Neural cell (in vitro differentiated cells): ENCODE measurements at regions not wholly inside any gene's neighbourhood (a gene's known extent, or its start where the extent isn't known, plus 50 kb on each side); places are given as distances from the start of the nearest gene placed in this dataset.

Experiments
- H2AFZ ChIP-seq: fragments of 200-600, 300-800 bp; sonication (generic), shearing (Covaris generic); 2 replicates; pipeline ENCODE4 v1.6.0; 2014; ENCODE audit warnings: low read depth, mild to moderate bottlenecking, antibody characterized with exemption, low read length, moderate library complexity
- H3F3A ChIP-seq: fragments of 200-600 bp; shearing (Covaris generic); 2 replicates; pipeline ENCODE4 v1.6.1; 2016; ENCODE audit warnings: mild to moderate bottlenecking, moderate library complexity, mixed read lengths, antibody characterized with exemption, low read length; ENCODE audit not compliant: insufficient read depth, poor library complexity, severe bottlenecking
- H3K27ac ChIP-seq: fragments of 200-600, 300-800 bp; sonication (generic), shearing (Covaris generic); 2 replicates; pipeline ENCODE4 v1.5.1; 2014; ENCODE audit warnings: mild to moderate bottlenecking, low read length, moderate library complexity
- H3K27me3 ChIP-seq: fragments of 300-800, 200-600 bp; sonication (generic), shearing (Covaris generic); 2 replicates; pipeline ENCODE4 v1.6.0; 2014; ENCODE audit warnings: mild to moderate bottlenecking, low read depth, low read length, moderate library complexity; ENCODE audit not compliant: insufficient read depth
- H3K36me3 ChIP-seq: fragments of 300-800, 200-600 bp; sonication (generic), shearing (Covaris generic); 2 replicates; pipeline ENCODE4 v1.5.1; 2014; ENCODE audit warnings: mild to moderate bottlenecking, antibody characterized with exemption, low read length, moderate library complexity; ENCODE audit not compliant: insufficient read depth
- H3K4me2 ChIP-seq: fragments of 300-800, 200-600 bp; sonication (generic), shearing (Covaris generic); 2 replicates; pipeline ENCODE4 v1.6.0; 2014; ENCODE audit warnings: mild to moderate bottlenecking, low read length
- H3K4me3 ChIP-seq: fragments of 300-800, 200-600 bp; sonication (generic), shearing (Covaris generic); 2 replicates; pipeline ENCODE4 v1.5.1; 2014; ENCODE audit warnings: mild to moderate bottlenecking, low read length, moderate library complexity
- H3K79me2 ChIP-seq: fragments of 200-600 bp; shearing (Covaris generic); replicated peaks from 2 replicates; pipeline ENCODE4 v1.6.0; 2014; ENCODE audit warnings: mild to moderate bottlenecking, low read length, moderate library complexity; ENCODE audit not compliant: insufficient read depth
- H3K9ac ChIP-seq: fragments of 300-800, 200-600 bp; sonication (generic), shearing (Covaris generic); 2 replicates; pipeline ENCODE4 v1.6.1; 2016; ENCODE audit warnings: mild to moderate bottlenecking, low read length, mixed read lengths
- H3K9me2 ChIP-seq: fragments of 200-600 bp; shearing (Covaris generic); 2 replicates; pipeline ENCODE4 v1.6.1; 2016; ENCODE audit warnings: mild to moderate bottlenecking, low read length, mixed read lengths; ENCODE audit not compliant: insufficient read depth
- H3K9me3 ChIP-seq: fragments of 200-600, 300-800 bp; sonication (generic), shearing (Covaris generic); 2 replicates; pipeline ENCODE4 v1.6.1; 2016; ENCODE audit warnings: mild to moderate bottlenecking, mixed run types, low read length, moderate library complexity, mixed read lengths
- H4K20me1 ChIP-seq: fragments of 200-600 bp; shearing (Covaris generic); 2 replicates; pipeline ENCODE4 v1.6.1; 2016; ENCODE audit warnings: mild to moderate bottlenecking, mixed run types; ENCODE audit not compliant: insufficient read depth
- CTCF ChIP-seq: fragments of 450-650 bp; IDR thresholded peaks from 2 replicates; pipeline ENCODE4 v1.5.1; 2014; ENCODE audit warnings: antibody characterized with exemption, mild to moderate bottlenecking, moderate library complexity; ENCODE audit not compliant: poor library complexity, severe bottlenecking
- EP300 ChIP-seq: fragments of 450-650 bp; conservative IDR thresholded peaks from 2 replicates; pipeline ENCODE4 v1.6.1; 2014; ENCODE audit warnings: antibody characterized with exemption, mild to moderate bottlenecking, moderate library complexity; ENCODE audit not compliant: poor library complexity, severe bottlenecking
- EZH2 ChIP-seq: fragments of 200-600, 300-800 bp; shearing (Covaris generic), sonication (generic); IDR thresholded peaks from 2 replicates; pipeline ENCODE4 v1.6.1; 2014; ENCODE audit warnings: antibody characterized with exemption, low read length, borderline replicate concordance, mild to moderate bottlenecking; ENCODE audit not compliant: insufficient read depth, poor library complexity, severe bottlenecking
- MXI1 ChIP-seq: fragments of 450-650 bp; conservative IDR thresholded peaks from 2 replicates; pipeline ENCODE4 v1.6.1; 2014; ENCODE audit warnings: antibody characterized with exemption, mild to moderate bottlenecking; ENCODE audit not compliant: poor library complexity, severe bottlenecking
- POLR2AphosphoS5 ChIP-seq: IDR thresholded peaks from 2 replicates; pipeline ENCODE4 v1.6.1; 2012
- RAD21 ChIP-seq: fragments of 450-650 bp; conservative IDR thresholded peaks from 2 replicates; pipeline ENCODE4 v1.6.1; 2014; ENCODE audit warnings: antibody characterized with exemption, mild to moderate bottlenecking, moderate library complexity
- REST ChIP-seq: IDR thresholded peaks from 2 replicates; pipeline ENCODE4 v1.6.1; 2012; ENCODE audit warnings: borderline replicate concordance
- SMC3 ChIP-seq: fragments of 450-650 bp; conservative IDR thresholded peaks from 2 replicates; pipeline ENCODE4 v1.6.1; 2014; ENCODE audit warnings: antibody characterized with exemption, mild to moderate bottlenecking, moderate library complexity; ENCODE audit not compliant: poor library complexity
- TAF1 ChIP-seq: IDR thresholded peaks from 2 replicates; pipeline ENCODE4 v1.6.1; 2012; ENCODE audit warnings: low read depth

DNA sequence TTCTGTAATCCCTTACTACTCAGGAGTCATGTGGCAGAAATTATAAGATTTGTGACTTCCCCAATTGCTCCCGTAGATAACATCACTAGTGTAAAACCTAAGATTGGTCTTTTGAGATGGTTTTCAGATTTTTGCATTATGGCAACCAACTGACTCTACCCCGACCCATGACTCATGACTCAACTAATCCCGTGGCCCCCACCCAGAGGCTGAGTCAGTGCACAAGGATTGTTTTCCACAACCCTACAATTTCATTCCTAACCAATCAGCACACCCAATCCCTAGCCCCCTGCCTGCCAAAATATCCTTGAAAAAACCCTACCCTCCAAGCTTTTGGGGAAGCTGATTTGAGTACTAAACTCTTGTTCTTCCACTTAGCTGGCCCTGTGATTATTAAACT, 109.4 kb upstream of the FAM9C start:
- H3K79me2 ChIP-seq = no peaks in the 10 kb centered on the region
- H4K20me1 ChIP-seq = no peaks in the 10 kb centered on the region
- H3K9ac ChIP-seq = no peak overlapping the region
- no peak overlapping the region for H3K27ac ChIP-seq
- TF ChIP-seq REST (no peak), MXI1 (no peak), RAD21 (no peak), CTCF (no peak), EP300 (no peak), POLR2AphosphoS5 (no peak), EZH2 (no peak), TAF1 (no peak), SMC3 (no peak)
- H3F3A ChIP-seq = no peaks in the 10 kb centered on the region
- no peaks in the 10 kb centered on the region for H3K9me2 ChIP-seq
- no peak overlapping the region for H3K4me2 ChIP-seq
- no peaks in the 10 kb centered on the region for H3K9me3 ChIP-seq
- H2AFZ ChIP-seq = no peak overlapping the region
- no peaks in the 10 kb centered on the region for H3K36me3 ChIP-seq
- no peaks in the 10 kb centered on the region for H3K27me3 ChIP-seq
- no peak overlapping the region for H3K4me3 ChIP-seq

DNA sequence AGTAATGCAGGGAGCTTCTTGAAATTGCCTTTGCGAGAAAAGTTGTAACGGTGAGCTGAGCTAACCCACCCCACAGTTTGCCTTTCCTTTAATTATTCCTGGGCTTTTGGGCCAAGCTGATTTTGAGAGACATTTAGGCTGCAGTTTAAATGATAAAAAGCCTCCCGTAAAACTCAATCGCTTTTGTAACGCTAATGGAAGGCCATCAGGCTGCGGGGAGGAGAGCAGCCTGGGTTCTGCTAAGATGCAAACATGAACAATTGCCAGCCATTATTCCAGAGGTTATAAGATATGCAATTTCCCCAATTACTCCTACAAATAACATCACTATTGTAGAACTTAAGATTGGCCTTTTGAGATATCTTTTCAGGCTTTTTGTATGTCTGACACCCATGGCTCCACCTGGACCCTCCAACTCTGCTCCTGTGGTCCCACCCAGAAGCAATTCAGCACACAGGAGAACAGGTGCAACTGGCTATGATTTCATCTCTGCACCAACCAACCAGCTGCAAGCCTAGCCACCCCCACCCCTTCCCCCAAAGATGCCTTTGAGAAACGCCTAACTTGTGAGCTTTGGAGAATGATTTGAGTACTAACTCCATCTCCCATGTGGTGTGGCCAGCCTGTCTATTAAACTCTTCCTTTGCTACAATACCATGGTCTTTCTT, 108.2 kb upstream of the FAM9C start:
- H3K4me3 ChIP-seq = peak overlapping the region; percentile 13

More for the DNA sequence above, 108.2 kb upstream of the FAM9C start:
- H3F3A ChIP-seq = no peaks in the 10 kb centered on the region
- TF ChIP-seq POLR2AphosphoS5 (no peak), CTCF (no peak), EP300 (no peak), SMC3 (no peak)
- peak overlapping the region; percentile 48 for H3K9ac ChIP-seq
- H3K9me2 ChIP-seq = no peaks in the 10 kb centered on the region
- no peaks in the 10 kb centered on the region for H3K36me3 ChIP-seq
- H3K9me3 ChIP-seq = no peaks in the 10 kb centered on the region
- no peak overlapping the region for H2AFZ ChIP-seq
- H4K20me1 ChIP-seq = no peaks in the 10 kb centered on the region
- H3K27ac ChIP-seq = peak overlapping the region; percentile 60
- no peaks in the 10 kb centered on the region for H3K79me2 ChIP-seq
- H3K4me2 ChIP-seq = no peak overlapping the region
- H3K27me3 ChIP-seq = no peaks in the 10 kb centered on the region
